ENCODE measurements at regions not wholly inside any gene's neighbourhood (a gene's known extent, or its start where the extent isn't known, plus 50 kb on each side); places are given as distances from the start of the nearest gene placed in this dataset.

DNA sequence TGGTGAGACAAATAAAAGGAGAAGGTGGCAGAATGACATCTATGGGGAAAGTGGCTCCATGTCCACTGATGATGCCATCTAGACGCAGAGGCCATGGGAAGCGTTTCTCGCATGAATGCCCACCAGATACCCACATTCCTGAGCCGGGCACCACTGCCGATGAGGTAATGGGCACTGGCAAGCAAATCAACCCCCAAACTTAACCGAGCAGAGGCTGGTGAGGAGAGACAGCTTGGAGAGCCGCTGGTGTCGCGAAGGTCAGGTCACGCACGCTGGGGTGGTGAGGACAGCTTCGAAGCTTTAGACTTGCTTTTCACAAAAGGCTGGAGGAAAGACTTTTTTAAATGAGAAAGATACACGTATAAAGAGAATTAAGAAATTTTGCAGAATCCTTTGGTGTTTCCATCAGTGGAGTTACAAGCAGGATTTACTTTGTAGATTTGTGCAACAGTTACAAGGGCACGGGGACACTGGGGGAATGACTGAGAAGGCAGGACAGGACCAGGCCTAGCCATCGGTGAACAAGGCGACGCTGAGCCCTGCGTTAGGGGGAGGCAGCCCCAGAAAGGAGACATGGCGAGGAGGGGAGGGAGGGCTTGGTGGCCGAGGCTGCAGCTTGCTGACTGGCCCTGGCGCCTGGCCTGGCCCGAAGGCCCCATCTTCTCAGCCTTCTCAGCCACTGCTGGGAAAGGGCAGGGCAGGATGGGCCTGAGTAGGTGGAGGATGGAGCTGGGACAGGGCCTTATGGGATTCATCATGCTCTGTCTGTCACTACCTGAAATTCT is 83.9 kb upstream of the HDAC4 start:
- TF ChIP-seq, protein P1, sequence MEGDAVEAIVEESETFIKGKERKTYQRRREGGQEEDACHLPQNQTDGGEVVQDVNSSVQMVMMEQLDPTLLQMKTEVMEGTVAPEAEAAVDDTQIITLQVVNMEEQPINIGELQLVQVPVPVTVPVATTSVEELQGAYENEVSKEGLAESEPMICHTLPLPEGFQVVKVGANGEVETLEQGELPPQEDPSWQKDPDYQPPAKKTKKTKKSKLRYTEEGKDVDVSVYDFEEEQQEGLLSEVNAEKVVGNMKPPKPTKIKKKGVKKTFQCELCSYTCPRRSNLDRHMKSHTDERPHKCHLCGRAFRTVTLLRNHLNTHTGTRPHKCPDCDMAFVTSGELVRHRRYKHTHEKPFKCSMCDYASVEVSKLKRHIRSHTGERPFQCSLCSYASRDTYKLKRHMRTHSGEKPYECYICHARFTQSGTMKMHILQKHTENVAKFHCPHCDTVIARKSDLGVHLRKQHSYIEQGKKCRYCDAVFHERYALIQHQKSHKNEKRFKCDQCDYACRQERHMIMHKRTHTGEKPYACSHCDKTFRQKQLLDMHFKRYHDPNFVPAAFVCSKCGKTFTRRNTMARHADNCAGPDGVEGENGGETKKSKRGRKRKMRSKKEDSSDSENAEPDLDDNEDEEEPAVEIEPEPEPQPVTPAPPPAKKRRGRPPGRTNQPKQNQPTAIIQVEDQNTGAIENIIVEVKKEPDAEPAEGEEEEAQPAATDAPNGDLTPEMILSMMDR (conservative IDR thresholded peaks at IDR 0.05 in 1 of 2, IDR thresholded peaks at IDR 0.05 in 1 of 2; ENCODE audit: low read depth in 1 of 2, low read length in 2 of 2): no peak
- TF ChIP-seq EZH2 (IDR thresholded peaks at IDR 0.05; ENCODE audit: low read length, missing control alignments): no peak
